ENCODE measurements at regions not wholly inside any gene's neighbourhood (a gene's known extent, or its start where the extent isn't known, plus 50 kb on each side); places are given as distances from the start of the nearest gene placed in this dataset.

- no peaks in the 10 kb centered on the region for H3K79me1 ChIP-seq (ENCODE audit: low read depth, low read length)
- no peak overlapping the region for H3K4me3 ChIP-seq (ENCODE audit: low read length in 2 of 2)
- H2BK15ac ChIP-seq (ENCODE audit: low read length), result no peak overlapping the region
- H2BK12ac ChIP-seq (ENCODE audit: low read length), result no peak overlapping the region
- H4K8ac ChIP-seq (ENCODE audit: low read depth, low read length), result no peak overlapping the region
- no peaks in the 10 kb centered on the region for H3K9me3 ChIP-seq (replicated peaks in 1 of 2; ENCODE audit: control insufficient read depth in 2 of 2, insufficient read depth in 1 of 2, low read depth in 1 of 2, low read length in 2 of 2)
- no peaks in the 10 kb centered on the region for H3K36me3 ChIP-seq (replicated peaks in 1 of 2; ENCODE audit: control insufficient read depth in 2 of 2, insufficient read depth in 2 of 2, low read length in 2 of 2)
- DNase-seq (ENCODE audit: low spot score), result no peak
- H2AFZ ChIP-seq (ENCODE audit: low read length), result no peak overlapping the region
- no peak overlapping the region for H2AK5ac ChIP-seq (ENCODE audit: low read depth, low read length)
- no peak overlapping the region for H2BK5ac ChIP-seq (ENCODE audit: low read length)
- no peak overlapping the region for H2BK120ac ChIP-seq (ENCODE audit: low read depth, low read length)
- H3K27ac ChIP-seq (replicated peaks; ENCODE audit: low read length), result no peak overlapping the region
- no peak overlapping the region for H3K4me2 ChIP-seq (ENCODE audit: insufficient read depth, low read length, poor library complexity, severe bottlenecking)
- WGBS, 2 donors (ENCODE audit: extremely low coverage in 2 of 2, insufficient read length in 2 of 2, insufficient replicate concordance in 1 of 2), result no CpG with 5 or more reads among the region's 1 CpG
- no peak overlapping the region for H3K18ac ChIP-seq (ENCODE audit: low read length)
- no peak overlapping the region for H3K14ac ChIP-seq (ENCODE audit: low read length)
- H3K27me3 ChIP-seq (ENCODE audit: control insufficient read depth in 3 of 3, insufficient read depth in 3 of 3, low read depth in 1 of 3, low read length in 3 of 3), result no peaks in the 10 kb centered on the region
- H3K9ac ChIP-seq (ENCODE audit: low read depth, low read length, poor library complexity), result no peak overlapping the region
- H3K4ac ChIP-seq (ENCODE audit: low read length), result no peak overlapping the region
- H4K91ac ChIP-seq (ENCODE audit: low read depth, low read length, poor library complexity), result no peak overlapping the region
- H3K23ac ChIP-seq (ENCODE audit: low read depth, low read length, poor library complexity), result no peak overlapping the region
- H3K4me1 ChIP-seq (ENCODE audit: control insufficient read depth in 2 of 2, insufficient read depth in 1 of 2, low read depth in 1 of 2, low read length in 2 of 2), result no peaks in the 10 kb centered on the region
Measured at GRCh38 chrX:128623361-128623760, 571.2 kb upstream of the ACTRT1 start.

GRCh38 chrX:128622296-128622695 lies 570.1 kb upstream of the ACTRT1 start:
- Histone ChIP-seq H3K27ac (replicated peaks; ENCODE audit: low read length) (no peak overlapping the region), H3K4me3 (ENCODE audit: low read length in 2 of 2) (no peak overlapping the region), H3K18ac (ENCODE audit: low read length) (no peak overlapping the region), H4K8ac (ENCODE audit: low read depth, low read length) (no peak overlapping the region), H3K79me1 (ENCODE audit: low read depth, low read length) (no peaks in the 10 kb centered on the region), H2AFZ (ENCODE audit: low read length) (no peak overlapping the region), H3K4ac (ENCODE audit: low read length) (no peak overlapping the region), H2BK120ac (ENCODE audit: low read depth, low read length) (no peak overlapping the region), H2BK15ac (ENCODE audit: low read length) (no peak overlapping the region), H2AK5ac (ENCODE audit: low read depth, low read length) (no peak overlapping the region), H3K14ac (ENCODE audit: low read length) (no peak overlapping the region), H3K9ac (ENCODE audit: low read depth, low read length, poor library complexity) (no peak overlapping the region), H2BK12ac (ENCODE audit: low read length) (no peak overlapping the region), H4K91ac (ENCODE audit: low read depth, low read length, poor library complexity) (no peak overlapping the region), H3K4me2 (ENCODE audit: insufficient read depth, low read length, poor library complexity, severe bottlenecking) (no peak overlapping the region), H3K27me3 (ENCODE audit: control insufficient read depth in 3 of 3, insufficient read depth in 3 of 3, low read depth in 1 of 3, low read length in 3 of 3) (no peaks in the 10 kb centered on the region), H3K23ac (ENCODE audit: low read depth, low read length, poor library complexity) (no peak overlapping the region), H2BK5ac (ENCODE audit: low read length) (no peak overlapping the region), H3K9me3 (replicated peaks in 1 of 2; ENCODE audit: control insufficient read depth in 2 of 2, insufficient read depth in 1 of 2, low read depth in 1 of 2, low read length in 2 of 2) (no peaks in the 10 kb centered on the region), H3K4me1 (ENCODE audit: control insufficient read depth in 2 of 2, insufficient read depth in 1 of 2, low read depth in 1 of 2, low read length in 2 of 2) (no peaks in the 10 kb centered on the region), H3K36me3 (replicated peaks in 1 of 2; ENCODE audit: control insufficient read depth in 2 of 2, insufficient read depth in 2 of 2, low read length in 2 of 2) (no peaks in the 10 kb centered on the region)
- no peak for DNase-seq (ENCODE audit: low spot score)
- WGBS, 2 donors (ENCODE audit: extremely low coverage in 2 of 2, insufficient read length in 2 of 2, insufficient replicate concordance in 1 of 2), result no CpG with 5 or more reads among the region's 2 CpGs

- no peaks in the 10 kb centered on the region for H3K4me1 ChIP-seq (ENCODE audit: control insufficient read depth in 2 of 2, insufficient read depth in 1 of 2, low read depth in 1 of 2, low read length in 2 of 2)
- no peaks in the 10 kb centered on the region for H3K27me3 ChIP-seq (ENCODE audit: control insufficient read depth in 3 of 3, insufficient read depth in 3 of 3, low read depth in 1 of 3, low read length in 3 of 3)
Measured at GRCh38 chrX:128619490-128619889, 567.3 kb upstream of the ACTRT1 start.

GRCh38 chrX:128616933-128617332 lies 564.7 kb upstream of the ACTRT1 start:
- no CpG with 5 or more reads among the region's 1 CpG for WGBS, 2 donors (ENCODE audit: extremely low coverage in 2 of 2, insufficient read length in 2 of 2, insufficient replicate concordance in 1 of 2)

More at GRCh38 chrX:128619490-128619889, 567.3 kb upstream of the ACTRT1 start:
- Histone ChIP-seq H3K14ac (ENCODE audit: low read length) (no peak overlapping the region), H3K9ac (ENCODE audit: low read depth, low read length, poor library complexity) (no peak overlapping the region), H2BK120ac (ENCODE audit: low read depth, low read length) (no peak overlapping the region), H2BK15ac (ENCODE audit: low read length) (no peak overlapping the region), H3K79me1 (ENCODE audit: low read depth, low read length) (no peaks in the 10 kb centered on the region), H3K23ac (ENCODE audit: low read depth, low read length, poor library complexity) (no peak overlapping the region), H3K4me3 (ENCODE audit: low read length in 2 of 2) (no peak overlapping the region), H3K4ac (ENCODE audit: low read length) (no peak overlapping the region), H3K18ac (ENCODE audit: low read length) (no peak overlapping the region), H3K9me3 (replicated peaks in 1 of 2; ENCODE audit: control insufficient read depth in 2 of 2, insufficient read depth in 1 of 2, low read depth in 1 of 2, low read length in 2 of 2) (no peaks in the 10 kb centered on the region), H3K36me3 (replicated peaks in 1 of 2; ENCODE audit: control insufficient read depth in 2 of 2, insufficient read depth in 2 of 2, low read length in 2 of 2) (no peaks in the 10 kb centered on the region), H2BK12ac (ENCODE audit: low read length) (no peak overlapping the region), H2AFZ (ENCODE audit: low read length) (no peak overlapping the region), H2AK5ac (ENCODE audit: low read depth, low read length) (no peak overlapping the region), H2BK5ac (ENCODE audit: low read length) (no peak overlapping the region), H4K91ac (ENCODE audit: low read depth, low read length, poor library complexity) (no peak overlapping the region), H4K8ac (ENCODE audit: low read depth, low read length) (no peak overlapping the region), H3K4me2 (ENCODE audit: insufficient read depth, low read length, poor library complexity, severe bottlenecking) (no peak overlapping the region), H3K27ac (replicated peaks; ENCODE audit: low read length) (no peak overlapping the region)
- no CpG with 5 or more reads among the region's 3 CpGs for WGBS, 2 donors (ENCODE audit: extremely low coverage in 2 of 2, insufficient read length in 2 of 2, insufficient replicate concordance in 1 of 2)
- no peak for DNase-seq (ENCODE audit: low spot score)

More at GRCh38 chrX:128616933-128617332, 564.7 kb upstream of the ACTRT1 start:
- Histone ChIP-seq H3K9ac (ENCODE audit: low read depth, low read length, poor library complexity) (no peak overlapping the region), H2BK5ac (ENCODE audit: low read length) (no peak overlapping the region), H3K18ac (ENCODE audit: low read length) (no peak overlapping the region), H2BK15ac (ENCODE audit: low read length) (no peak overlapping the region), H3K27me3 (ENCODE audit: control insufficient read depth in 3 of 3, insufficient read depth in 3 of 3, low read depth in 1 of 3, low read length in 3 of 3) (no peaks in the 10 kb centered on the region), H3K4me3 (ENCODE audit: low read length in 2 of 2) (no peak overlapping the region), H3K4ac (ENCODE audit: low read length) (no peak overlapping the region), H3K14ac (ENCODE audit: low read length) (no peak overlapping the region), H2BK120ac (ENCODE audit: low read depth, low read length) (no peak overlapping the region), H4K8ac (ENCODE audit: low read depth, low read length) (no peak overlapping the region), H2BK12ac (ENCODE audit: low read length) (no peak overlapping the region), H3K4me1 (ENCODE audit: control insufficient read depth in 2 of 2, insufficient read depth in 1 of 2, low read depth in 1 of 2, low read length in 2 of 2) (no peaks in the 10 kb centered on the region), H3K36me3 (replicated peaks in 1 of 2; ENCODE audit: control insufficient read depth in 2 of 2, insufficient read depth in 2 of 2, low read length in 2 of 2) (no peaks in the 10 kb centered on the region), H2AFZ (ENCODE audit: low read length) (no peak overlapping the region), H4K91ac (ENCODE audit: low read depth, low read length, poor library complexity) (no peak overlapping the region), H3K9me3 (replicated peaks in 1 of 2; ENCODE audit: control insufficient read depth in 2 of 2, insufficient read depth in 1 of 2, low read depth in 1 of 2, low read length in 2 of 2) (no peaks in the 10 kb centered on the region), H3K79me1 (ENCODE audit: low read depth, low read length) (no peaks in the 10 kb centered on the region), H2AK5ac (ENCODE audit: low read depth, low read length) (no peak overlapping the region), H3K4me2 (ENCODE audit: insufficient read depth, low read length, poor library complexity, severe bottlenecking) (no peak overlapping the region), H3K27ac (replicated peaks; ENCODE audit: low read length) (no peak overlapping the region), H3K23ac (ENCODE audit: low read depth, low read length, poor library complexity) (no peak overlapping the region)
- no peak for DNase-seq (ENCODE audit: low spot score)
